ENCODE measurements at regions not wholly inside any gene's neighbourhood (a gene's known extent, or its start where the extent isn't known, plus 50 kb on each side); places are given as distances from the start of the nearest gene placed in this dataset.
A peak's percentile ranks its signal among the peaks of the same experiment; 100 is the strongest.

DNA sequence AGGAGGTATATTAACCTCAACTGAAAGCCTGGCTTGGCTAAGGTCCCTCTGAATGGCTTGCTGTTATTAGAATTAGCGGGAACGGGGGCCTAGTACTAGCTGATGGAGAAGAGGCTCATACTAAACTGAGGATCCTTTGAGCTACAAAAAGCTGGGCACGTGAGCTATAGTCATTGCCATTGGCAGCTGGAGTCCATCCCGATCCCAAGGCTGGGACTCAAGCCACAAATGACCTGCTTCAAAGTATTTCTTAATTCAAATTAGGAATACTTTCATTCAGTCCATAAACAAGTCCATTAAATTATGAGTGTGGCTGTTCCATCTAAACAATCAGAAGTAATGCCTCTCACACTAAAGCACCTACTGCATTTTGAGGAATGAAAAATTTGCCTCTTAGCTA, 114.5 kb downstream of the DACT1 start:
- H3K9me1 ChIP-seq (replicated peaks; ENCODE audit: control insufficient read depth, extremely low read depth, insufficient read depth, low read length), result no peaks in the 10 kb centered on the region
- TF ChIP-seq MYC (IDR thresholded peaks at IDR 0.05; ENCODE audit: low read depth, low read length) (no peak), FOS (IDR thresholded peaks at IDR 0.05; ENCODE audit: borderline replicate concordance, insufficient read depth, low read length) (no peak)
- dilution Hi-C loops (cut with MboI; ENCODE audit: extremely low pct_ligation_motif_present, low sequenced_read_pairs), result no loop called here
- FAIRE-seq, result no peak
- H2AFZ ChIP-seq (ENCODE audit: low read depth, low read length), result no peak overlapping the region
- POLR2A ChIA-PET, result no interaction called here
- no peak for DNase-seq (ENCODE audit: low read depth, low spot score)
- H3K4me1 ChIP-seq (ENCODE audit: control insufficient read depth, extremely low read depth, insufficient read depth, low read length), result peaks cover 17% of the 10 kb centered on the region
- intact Hi-C loops (cut with micrococcal nuclease), result loop anchor here (2.0 to 10.0 kb wide), 2 partner anchors 111 to 247 kb away; no protein-coding TSS in a partner anchor
- no peak overlapping the region for H3K4me3 ChIP-seq (replicated peaks in 1 of 3; ENCODE audit: insufficient read depth in 1 of 3, low read depth in 1 of 3, low read length in 3 of 3)
- BruUV-seq (replicated peaks), result no TSS peak
- CTCF ChIA-PET, result interaction anchor here (0.9 to 2.0 kb wide), 4 partner anchors 11 to 251 kb away, joined by 3 to 6 read pairs (median 4); no protein-coding TSS in a partner anchor
- H3K9me3 ChIP-seq (replicated peaks; ENCODE audit: control insufficient read depth, insufficient read depth, low read length), result no peaks in the 10 kb centered on the region
- H3K4me2 ChIP-seq (ENCODE audit: insufficient read depth, low read length), result no peak overlapping the region
- no peaks in the 10 kb centered on the region for H3K36me3 ChIP-seq (ENCODE audit: control insufficient read depth in 2 of 2, extremely low read depth in 1 of 2, insufficient read depth in 2 of 2, low read length in 2 of 2)
- no peak overlapping the region for H3K9ac ChIP-seq (replicated peaks; ENCODE audit: extremely low read depth, insufficient read depth, low read length)
- no peaks in the 10 kb centered on the region for H4K20me1 ChIP-seq (replicated peaks; ENCODE audit: control insufficient read depth, extremely low read depth, insufficient read depth, low read length)
- H3K27ac ChIP-seq (ENCODE audit: insufficient read depth, low read depth, low read length), result no peak overlapping the region
- H3K79me2 ChIP-seq (ENCODE audit: control insufficient read depth, insufficient read depth, low read length), result no peaks in the 10 kb centered on the region
- H3K27me3 ChIP-seq (ENCODE audit: control insufficient read depth in 2 of 2, insufficient read depth in 2 of 2, low read length in 2 of 2), result no peaks in the 10 kb centered on the region

DNA sequence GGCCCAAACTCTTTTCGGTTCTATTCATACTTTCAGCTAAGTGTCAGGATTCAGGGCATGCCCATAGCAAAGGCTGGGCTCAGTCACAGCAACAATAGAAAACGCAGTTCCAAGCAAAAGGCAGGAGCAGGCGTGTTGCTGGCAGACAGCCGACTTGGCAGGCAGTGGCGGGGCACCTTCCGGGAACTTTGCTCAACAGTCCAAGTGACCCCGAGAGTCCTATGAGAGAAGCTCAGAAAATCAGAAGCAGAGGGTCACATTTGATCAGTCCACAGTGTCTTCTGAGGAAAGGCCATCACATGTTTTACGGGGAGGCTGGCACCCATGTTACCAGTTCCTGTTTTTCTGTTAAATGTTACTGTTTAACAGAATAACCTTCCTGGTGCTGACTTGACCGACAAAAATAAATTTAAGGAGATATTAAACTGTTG, 115.0 kb downstream of the DACT1 start:
- intact Hi-C loops (cut with micrococcal nuclease), result loop anchor here (2.0 to 10.0 kb wide), 2 partner anchors 112 to 248 kb away; no protein-coding TSS in a partner anchor
- Histone ChIP-seq H3K9ac (replicated peaks; ENCODE audit: extremely low read depth, insufficient read depth, low read length) (no peak overlapping the region), H3K4me3 (replicated peaks in 1 of 3; ENCODE audit: insufficient read depth in 1 of 3, low read depth in 1 of 3, low read length in 3 of 3) (no peak overlapping the region), H3K27me3 (ENCODE audit: control insufficient read depth in 2 of 2, insufficient read depth in 2 of 2, low read length in 2 of 2) (no peaks in the 10 kb centered on the region), H3K9me1 (replicated peaks; ENCODE audit: control insufficient read depth, extremely low read depth, insufficient read depth, low read length) (no peaks in the 10 kb centered on the region), H3K9me3 (replicated peaks; ENCODE audit: control insufficient read depth, insufficient read depth, low read length) (no peaks in the 10 kb centered on the region), H3K27ac (ENCODE audit: insufficient read depth, low read depth, low read length) (no peak overlapping the region), H3K79me2 (ENCODE audit: control insufficient read depth, insufficient read depth, low read length) (no peaks in the 10 kb centered on the region), H4K20me1 (replicated peaks; ENCODE audit: control insufficient read depth, extremely low read depth, insufficient read depth, low read length) (no peaks in the 10 kb centered on the region), H2AFZ (ENCODE audit: low read depth, low read length) (peak overlapping the region; percentile 75), H3K36me3 (ENCODE audit: control insufficient read depth in 2 of 2, extremely low read depth in 1 of 2, insufficient read depth in 2 of 2, low read length in 2 of 2) (no peaks in the 10 kb centered on the region), H3K4me1 (ENCODE audit: control insufficient read depth, extremely low read depth, insufficient read depth, low read length) (peaks cover 17% of the 10 kb centered on the region), H3K4me2 (ENCODE audit: insufficient read depth, low read length) (peak overlapping the region; percentile 52)
- peak; percentile 79 for FAIRE-seq
- peak; percentile 79 for DNase-seq (ENCODE audit: low read depth, low spot score)
- BruUV-seq (replicated peaks), result no TSS peak
- ChIA-PET POLR2A (no interaction called here), CTCF (interaction anchor here (0.9 to 2.0 kb wide), 6 partner anchors 10 to 252 kb away, joined by 3 to 6 read pairs (median 4); no protein-coding TSS in a partner anchor)
- no peak for TF ChIP-seq FOS (IDR thresholded peaks at IDR 0.05; ENCODE audit: borderline replicate concordance, insufficient read depth, low read length)
- TF ChIP-seq MYC (IDR thresholded peaks at IDR 0.05; ENCODE audit: low read depth, low read length), result no peak
- no peak for TF ChIP-seq GATA2 (IDR thresholded peaks at IDR 0.05; ENCODE audit: insufficient read depth, insufficient read length, low read depth, low read length)
- no peak for TF ChIP-seq EZH2 (IDR thresholded peaks at IDR 0.05; ENCODE audit: borderline replicate concordance, low read depth, low read length, severe bottlenecking)
- TF ChIP-seq, protein P1, sequence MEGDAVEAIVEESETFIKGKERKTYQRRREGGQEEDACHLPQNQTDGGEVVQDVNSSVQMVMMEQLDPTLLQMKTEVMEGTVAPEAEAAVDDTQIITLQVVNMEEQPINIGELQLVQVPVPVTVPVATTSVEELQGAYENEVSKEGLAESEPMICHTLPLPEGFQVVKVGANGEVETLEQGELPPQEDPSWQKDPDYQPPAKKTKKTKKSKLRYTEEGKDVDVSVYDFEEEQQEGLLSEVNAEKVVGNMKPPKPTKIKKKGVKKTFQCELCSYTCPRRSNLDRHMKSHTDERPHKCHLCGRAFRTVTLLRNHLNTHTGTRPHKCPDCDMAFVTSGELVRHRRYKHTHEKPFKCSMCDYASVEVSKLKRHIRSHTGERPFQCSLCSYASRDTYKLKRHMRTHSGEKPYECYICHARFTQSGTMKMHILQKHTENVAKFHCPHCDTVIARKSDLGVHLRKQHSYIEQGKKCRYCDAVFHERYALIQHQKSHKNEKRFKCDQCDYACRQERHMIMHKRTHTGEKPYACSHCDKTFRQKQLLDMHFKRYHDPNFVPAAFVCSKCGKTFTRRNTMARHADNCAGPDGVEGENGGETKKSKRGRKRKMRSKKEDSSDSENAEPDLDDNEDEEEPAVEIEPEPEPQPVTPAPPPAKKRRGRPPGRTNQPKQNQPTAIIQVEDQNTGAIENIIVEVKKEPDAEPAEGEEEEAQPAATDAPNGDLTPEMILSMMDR (IDR thresholded peaks at IDR 0.05; ENCODE audit: extremely low read depth in 1 of 2, insufficient read depth in 1 of 2, low read depth in 1 of 2, low read length in 2 of 2), result no peak
- TF ChIP-seq POLR2A (IDR thresholded peaks at IDR 0.05; ENCODE audit: low read depth, low read length), result no peak
- no peak for TF ChIP-seq POLR2AphosphoS5 (IDR thresholded peaks at IDR 0.05; ENCODE audit: insufficient read depth, low read depth, low read length)
- TF ChIP-seq, protein P2, sequence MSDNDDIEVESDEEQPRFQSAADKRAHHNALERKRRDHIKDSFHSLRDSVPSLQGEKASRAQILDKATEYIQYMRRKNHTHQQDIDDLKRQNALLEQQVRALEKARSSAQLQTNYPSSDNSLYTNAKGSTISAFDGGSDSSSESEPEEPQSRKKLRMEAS (IDR thresholded peaks at IDR 0.05; ENCODE audit: insufficient read depth, insufficient read length), result no peak
- no peak for TF ChIP-seq JUN (IDR thresholded peaks at IDR 0.05; ENCODE audit: borderline replicate concordance, insufficient read depth, insufficient read length, low read depth)
- dilution Hi-C loops (cut with MboI; ENCODE audit: extremely low pct_ligation_motif_present, low sequenced_read_pairs), result no loop called here
